HEK293 (cell line): ENCODE measurements at regions not wholly inside any gene's neighbourhood (a gene's known extent, or its start where the extent isn't known, plus 50 kb on each side); places are given as distances from the start of the nearest gene placed in this dataset.
"Not testable (repeated sequence)": the region's sequence is repeated elsewhere in the genome, so short reads cannot be mapped to it uniquely, and the experiment has no call there.

Experiments
- CTCF ChIA-PET: fragments of 350-600 bp; formaldehyde crosslinking; extraction: SDS; loops from one replicate; lab custom pipeline; 2021; ENCODE audit warnings: antibody characterized with exemption; lab: Yijun Ruan, JAX
- POLR2A ChIA-PET: fragments of 300-600 bp; formaldehyde crosslinking; extraction: SDS; loops from one replicate; lab custom pipeline; 2020; ENCODE audit warnings: antibody characterized with exemption, inconsistent platforms; lab: Yijun Ruan, JAX
- H3K27ac ChIP-seq: fragments of 200-500 bp; sonication (Bioruptor generic); 2 replicates; pipeline ENCODE4 v1.5.1; 2014; ENCODE audit warnings: low read depth, low read length, control low read depth, inconsistent platforms; ENCODE audit errors: extremely low read depth
- H3K36me3 ChIP-seq, 2 experiments: fragments of 200-500 bp in 1 of 2; sonication (Bioruptor generic) in 1 of 2; 1 replicate in 1 of 2; 2 replicates in 1 of 2; pipeline ENCODE4 v1.5.1; 2014 to 2017; ENCODE audit warnings: inconsistent platforms in 2 of 2, low read length in 2 of 2; ENCODE audit not compliant: control insufficient read depth in 2 of 2, insufficient read depth in 1 of 2
- H3K4me1 ChIP-seq: fragments of 200-500 bp; sonication (Bioruptor generic); 2 replicates; pipeline ENCODE4 v1.5.1; 2014; ENCODE audit warnings: mild to moderate bottlenecking, low read length, inconsistent platforms; ENCODE audit not compliant: control insufficient read depth, insufficient read depth
- H3K4me3 ChIP-seq: 2 replicates; pipeline ENCODE4 v1.5.1; 2011; ENCODE audit warnings: low read depth, mild to moderate bottlenecking, control low read depth, low read length, moderate library complexity
- H3K9me3 ChIP-seq: fragments of 200-500 bp; sonication (Bioruptor generic); 2 replicates; pipeline ENCODE4 v1.5.1; 2014; ENCODE audit warnings: low read depth, low read length, inconsistent platforms; ENCODE audit not compliant: control insufficient read depth, insufficient read depth
- ZNF214 ChIP-seq: fragments of 450-650 bp; formaldehyde crosslinking; IDR thresholded peaks from 2 replicates; pipeline ENCODE4 v1.5.1; 2017; ENCODE audit warnings: missing biosample characterization, mild to moderate bottlenecking, missing genetic modification characterization, borderline replicate concordance
- ZNF510 ChIP-seq: fragments of 450-650 bp; formaldehyde crosslinking; IDR thresholded peaks from 2 replicates; pipeline ENCODE4 v1.5.1; 2018; ENCODE audit warnings: mild to moderate bottlenecking, missing genetic modification characterization, missing biosample characterization; ENCODE audit not compliant: insufficient replicate concordance
- ZNF670 ChIP-seq: fragments of 450-650 bp; formaldehyde crosslinking; IDR thresholded peaks from 2 replicates; pipeline ENCODE4 v1.5.1; 2016; ENCODE audit warnings: missing biosample characterization, missing genetic modification characterization, low read depth
- TF ChIP-seq, protein P1 (sequence below): fragments of 450-650 bp; formaldehyde crosslinking; IDR thresholded peaks from 2 replicates; pipeline ENCODE4 v1.5.1; 2016; ENCODE audit warnings: missing biosample characterization, missing genetic modification characterization
- TF ChIP-seq, protein P2 (sequence below): sonication (generic); formaldehyde crosslinking; IDR thresholded peaks from 2 replicates; pipeline ENCODE4 v1.8.1; 2022; ENCODE audit warnings: mild to moderate bottlenecking, moderate library complexity, missing genetic modification reagents
- TF ChIP-seq, protein P3 (sequence below): fragments of 450-650 bp; formaldehyde crosslinking; IDR thresholded peaks from 2 replicates; pipeline ENCODE4 v1.5.1; 2016; ENCODE audit warnings: missing biosample characterization, missing genetic modification characterization, borderline replicate concordance
- TF ChIP-seq, protein P4 (sequence below): fragments of 450-650 bp; formaldehyde crosslinking; IDR thresholded peaks from 2 replicates; pipeline ENCODE4 v1.5.1; 2017; ENCODE audit warnings: missing biosample characterization, missing genetic modification characterization
- TF ChIP-seq, protein P5 (sequence below): fragments of 450-650 bp; formaldehyde crosslinking; IDR thresholded peaks from 2 replicates; pipeline ENCODE4 v1.5.1; 2016; ENCODE audit warnings: missing biosample characterization, missing genetic modification characterization

DNA sequence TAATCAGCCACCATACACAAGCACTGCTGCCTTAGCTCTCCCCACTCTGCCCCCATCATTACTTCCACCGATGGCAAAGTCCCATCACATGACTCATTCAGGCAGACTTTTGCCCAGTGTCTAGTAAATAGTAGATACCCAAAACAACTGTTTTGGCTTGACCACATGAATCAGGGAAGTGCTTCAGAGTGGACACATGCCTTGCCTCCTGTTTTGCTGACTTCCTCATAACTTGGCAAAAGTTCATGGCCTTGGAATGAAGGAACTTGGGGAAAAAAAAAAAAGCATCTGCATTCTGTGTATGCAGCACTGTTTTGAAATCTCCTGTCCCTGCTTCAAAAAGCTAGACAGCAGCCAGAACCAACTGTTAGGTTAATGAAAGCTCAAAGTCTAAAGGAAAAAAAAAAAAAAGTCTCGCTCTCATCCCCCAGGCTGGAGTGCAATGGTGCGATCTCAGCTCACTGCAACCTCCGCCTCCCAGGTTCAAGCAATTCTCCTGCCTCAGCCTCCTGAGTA is 335.3 kb downstream of the FAM181B start (continued):
- TF ChIP-seq, protein P1, sequence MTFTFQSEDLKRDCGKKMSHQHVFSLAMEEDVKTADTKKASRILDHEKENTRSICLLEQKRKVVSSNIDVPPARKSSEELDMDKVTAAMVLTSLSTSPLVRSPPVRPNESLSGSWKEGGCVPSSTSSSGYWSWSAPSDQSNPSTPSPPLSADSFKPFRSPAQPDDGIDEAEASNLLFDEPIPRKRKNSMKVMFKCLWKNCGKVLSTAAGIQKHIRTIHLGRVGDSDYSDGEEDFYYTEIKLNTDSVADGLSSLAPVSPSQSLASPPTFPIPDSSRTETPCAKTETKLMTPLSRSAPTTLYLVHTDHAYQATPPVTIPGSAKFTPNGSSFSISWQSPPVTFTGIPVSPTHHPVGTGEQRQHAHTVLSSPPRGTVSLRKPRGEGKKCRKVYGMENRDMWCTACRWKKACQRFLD (tag by site-specific recombination): no peak

DNA sequence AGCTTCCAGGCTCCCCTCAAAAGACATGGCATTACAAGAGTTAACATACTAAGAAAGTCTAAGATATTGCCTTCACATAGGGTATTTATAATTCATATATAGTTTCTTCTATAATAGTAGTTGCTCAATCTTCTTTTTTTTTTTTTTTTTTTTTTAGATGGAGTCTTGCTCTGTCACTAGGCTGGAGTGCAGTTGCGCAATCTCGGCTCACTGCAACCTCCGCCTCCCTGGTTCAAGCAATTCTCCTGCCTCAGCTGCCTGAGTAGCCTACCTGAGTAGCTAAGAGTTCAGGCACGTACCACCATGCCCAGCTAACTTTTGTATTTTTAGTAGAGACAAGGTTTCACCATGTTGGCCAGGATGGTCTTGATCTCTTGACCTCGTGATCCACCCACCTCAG is 337.0 kb downstream of the FAM181B start:
- H3K9me3 ChIP-seq, H3K27ac ChIP-seq, H3K4me1 ChIP-seq, POLR2A ChIA-PET, H3K36me3 ChIP-seq, H3K4me3 ChIP-seq, CTCF ChIA-PET: not testable (repeated sequence)

DNA sequence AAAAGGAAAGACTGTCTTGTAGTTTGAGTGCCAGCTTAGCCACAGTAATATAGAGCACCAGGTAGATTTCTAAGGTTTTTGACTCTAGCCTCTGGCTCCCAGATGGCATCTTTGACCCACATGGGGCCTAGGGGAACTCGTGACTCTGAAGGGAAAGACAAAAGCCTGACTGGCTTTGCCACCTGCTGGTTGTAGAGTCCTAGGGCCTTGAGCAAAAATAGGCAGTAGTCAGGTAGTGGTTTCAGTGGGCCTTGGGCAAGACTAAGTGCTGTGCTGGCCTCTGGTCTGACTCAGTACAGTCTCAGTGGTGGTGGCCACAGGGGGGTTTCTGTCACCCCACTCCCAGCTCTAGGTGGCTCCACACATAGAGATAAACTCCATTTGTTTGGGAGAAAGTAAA is 349.4 kb downstream of the FAM181B start:
- H3K4me3 ChIP-seq: no peak overlapping the region
- no peaks in the 10 kb centered on the region for H3K9me3 ChIP-seq
- TF ChIP-seq ZNF510 (no peak), ZNF670 (tag by site-specific recombination) (no peak), ZNF214 (tag by site-specific recombination) (no peak)
- TF ChIP-seq, protein P2, sequence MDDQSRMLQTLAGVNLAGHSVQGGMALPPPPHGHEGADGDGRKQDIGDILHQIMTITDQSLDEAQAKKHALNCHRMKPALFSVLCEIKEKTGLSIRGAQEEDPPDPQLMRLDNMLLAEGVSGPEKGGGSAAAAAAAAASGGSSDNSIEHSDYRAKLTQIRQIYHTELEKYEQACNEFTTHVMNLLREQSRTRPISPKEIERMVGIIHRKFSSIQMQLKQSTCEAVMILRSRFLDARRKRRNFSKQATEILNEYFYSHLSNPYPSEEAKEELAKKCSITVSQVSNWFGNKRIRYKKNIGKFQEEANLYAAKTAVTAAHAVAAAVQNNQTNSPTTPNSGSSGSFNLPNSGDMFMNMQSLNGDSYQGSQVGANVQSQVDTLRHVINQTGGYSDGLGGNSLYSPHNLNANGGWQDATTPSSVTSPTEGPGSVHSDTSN (CRISPR knock-in tag): no peak
- TF ChIP-seq, protein P3, sequence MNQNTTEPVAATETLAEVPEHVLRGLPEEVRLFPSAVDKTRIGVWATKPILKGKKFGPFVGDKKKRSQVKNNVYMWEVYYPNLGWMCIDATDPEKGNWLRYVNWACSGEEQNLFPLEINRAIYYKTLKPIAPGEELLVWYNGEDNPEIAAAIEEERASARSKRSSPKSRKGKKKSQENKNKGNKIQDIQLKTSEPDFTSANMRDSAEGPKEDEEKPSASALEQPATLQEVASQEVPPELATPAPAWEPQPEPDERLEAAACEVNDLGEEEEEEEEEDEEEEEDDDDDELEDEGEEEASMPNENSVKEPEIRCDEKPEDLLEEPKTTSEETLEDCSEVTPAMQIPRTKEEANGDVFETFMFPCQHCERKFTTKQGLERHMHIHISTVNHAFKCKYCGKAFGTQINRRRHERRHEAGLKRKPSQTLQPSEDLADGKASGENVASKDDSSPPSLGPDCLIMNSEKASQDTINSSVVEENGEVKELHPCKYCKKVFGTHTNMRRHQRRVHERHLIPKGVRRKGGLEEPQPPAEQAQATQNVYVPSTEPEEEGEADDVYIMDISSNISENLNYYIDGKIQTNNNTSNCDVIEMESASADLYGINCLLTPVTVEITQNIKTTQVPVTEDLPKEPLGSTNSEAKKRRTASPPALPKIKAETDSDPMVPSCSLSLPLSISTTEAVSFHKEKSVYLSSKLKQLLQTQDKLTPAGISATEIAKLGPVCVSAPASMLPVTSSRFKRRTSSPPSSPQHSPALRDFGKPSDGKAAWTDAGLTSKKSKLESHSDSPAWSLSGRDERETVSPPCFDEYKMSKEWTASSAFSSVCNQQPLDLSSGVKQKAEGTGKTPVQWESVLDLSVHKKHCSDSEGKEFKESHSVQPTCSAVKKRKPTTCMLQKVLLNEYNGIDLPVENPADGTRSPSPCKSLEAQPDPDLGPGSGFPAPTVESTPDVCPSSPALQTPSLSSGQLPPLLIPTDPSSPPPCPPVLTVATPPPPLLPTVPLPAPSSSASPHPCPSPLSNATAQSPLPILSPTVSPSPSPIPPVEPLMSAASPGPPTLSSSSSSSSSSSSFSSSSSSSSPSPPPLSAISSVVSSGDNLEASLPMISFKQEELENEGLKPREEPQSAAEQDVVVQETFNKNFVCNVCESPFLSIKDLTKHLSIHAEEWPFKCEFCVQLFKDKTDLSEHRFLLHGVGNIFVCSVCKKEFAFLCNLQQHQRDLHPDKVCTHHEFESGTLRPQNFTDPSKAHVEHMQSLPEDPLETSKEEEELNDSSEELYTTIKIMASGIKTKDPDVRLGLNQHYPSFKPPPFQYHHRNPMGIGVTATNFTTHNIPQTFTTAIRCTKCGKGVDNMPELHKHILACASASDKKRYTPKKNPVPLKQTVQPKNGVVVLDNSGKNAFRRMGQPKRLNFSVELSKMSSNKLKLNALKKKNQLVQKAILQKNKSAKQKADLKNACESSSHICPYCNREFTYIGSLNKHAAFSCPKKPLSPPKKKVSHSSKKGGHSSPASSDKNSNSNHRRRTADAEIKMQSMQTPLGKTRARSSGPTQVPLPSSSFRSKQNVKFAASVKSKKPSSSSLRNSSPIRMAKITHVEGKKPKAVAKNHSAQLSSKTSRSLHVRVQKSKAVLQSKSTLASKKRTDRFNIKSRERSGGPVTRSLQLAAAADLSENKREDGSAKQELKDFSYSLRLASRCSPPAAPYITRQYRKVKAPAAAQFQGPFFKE: no peak
- TF ChIP-seq, protein P4, sequence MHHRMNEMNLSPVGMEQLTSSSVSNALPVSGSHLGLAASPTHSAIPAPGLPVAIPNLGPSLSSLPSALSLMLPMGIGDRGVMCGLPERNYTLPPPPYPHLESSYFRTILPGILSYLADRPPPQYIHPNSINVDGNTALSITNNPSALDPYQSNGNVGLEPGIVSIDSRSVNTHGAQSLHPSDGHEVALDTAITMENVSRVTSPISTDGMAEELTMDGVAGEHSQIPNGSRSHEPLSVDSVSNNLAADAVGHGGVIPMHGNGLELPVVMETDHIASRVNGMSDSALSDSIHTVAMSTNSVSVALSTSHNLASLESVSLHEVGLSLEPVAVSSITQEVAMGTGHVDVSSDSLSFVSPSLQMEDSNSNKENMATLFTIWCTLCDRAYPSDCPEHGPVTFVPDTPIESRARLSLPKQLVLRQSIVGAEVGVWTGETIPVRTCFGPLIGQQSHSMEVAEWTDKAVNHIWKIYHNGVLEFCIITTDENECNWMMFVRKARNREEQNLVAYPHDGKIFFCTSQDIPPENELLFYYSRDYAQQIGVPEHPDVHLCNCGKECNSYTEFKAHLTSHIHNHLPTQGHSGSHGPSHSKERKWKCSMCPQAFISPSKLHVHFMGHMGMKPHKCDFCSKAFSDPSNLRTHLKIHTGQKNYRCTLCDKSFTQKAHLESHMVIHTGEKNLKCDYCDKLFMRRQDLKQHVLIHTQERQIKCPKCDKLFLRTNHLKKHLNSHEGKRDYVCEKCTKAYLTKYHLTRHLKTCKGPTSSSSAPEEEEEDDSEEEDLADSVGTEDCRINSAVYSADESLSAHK (tag by site-specific recombination): no peak
- TF ChIP-seq, protein P5, sequence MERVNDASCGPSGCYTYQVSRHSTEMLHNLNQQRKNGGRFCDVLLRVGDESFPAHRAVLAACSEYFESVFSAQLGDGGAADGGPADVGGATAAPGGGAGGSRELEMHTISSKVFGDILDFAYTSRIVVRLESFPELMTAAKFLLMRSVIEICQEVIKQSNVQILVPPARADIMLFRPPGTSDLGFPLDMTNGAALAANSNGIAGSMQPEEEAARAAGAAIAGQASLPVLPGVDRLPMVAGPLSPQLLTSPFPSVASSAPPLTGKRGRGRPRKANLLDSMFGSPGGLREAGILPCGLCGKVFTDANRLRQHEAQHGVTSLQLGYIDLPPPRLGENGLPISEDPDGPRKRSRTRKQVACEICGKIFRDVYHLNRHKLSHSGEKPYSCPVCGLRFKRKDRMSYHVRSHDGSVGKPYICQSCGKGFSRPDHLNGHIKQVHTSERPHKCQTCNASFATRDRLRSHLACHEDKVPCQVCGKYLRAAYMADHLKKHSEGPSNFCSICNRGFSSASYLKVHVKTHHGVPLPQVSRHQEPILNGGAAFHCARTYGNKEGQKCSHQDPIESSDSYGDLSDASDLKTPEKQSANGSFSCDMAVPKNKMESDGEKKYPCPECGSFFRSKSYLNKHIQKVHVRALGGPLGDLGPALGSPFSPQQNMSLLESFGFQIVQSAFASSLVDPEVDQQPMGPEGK (tag by site-specific recombination): no peak
- TF ChIP-seq, all 188 proteins: peak for 0
- Histone ChIP-seq H3K27ac (no peak overlapping the region), H3K4me1 (no peaks in the 10 kb centered on the region), H3K36me3 (no peaks in the 10 kb centered on the region)
- ChIA-PET CTCF (no interaction called here), POLR2A (no interaction called here)
